ENCODE measurements at regions not wholly inside any gene's neighbourhood (a gene's known extent, or its start where the extent isn't known, plus 50 kb on each side); places are given as distances from the start of the nearest gene placed in this dataset.

DNA sequence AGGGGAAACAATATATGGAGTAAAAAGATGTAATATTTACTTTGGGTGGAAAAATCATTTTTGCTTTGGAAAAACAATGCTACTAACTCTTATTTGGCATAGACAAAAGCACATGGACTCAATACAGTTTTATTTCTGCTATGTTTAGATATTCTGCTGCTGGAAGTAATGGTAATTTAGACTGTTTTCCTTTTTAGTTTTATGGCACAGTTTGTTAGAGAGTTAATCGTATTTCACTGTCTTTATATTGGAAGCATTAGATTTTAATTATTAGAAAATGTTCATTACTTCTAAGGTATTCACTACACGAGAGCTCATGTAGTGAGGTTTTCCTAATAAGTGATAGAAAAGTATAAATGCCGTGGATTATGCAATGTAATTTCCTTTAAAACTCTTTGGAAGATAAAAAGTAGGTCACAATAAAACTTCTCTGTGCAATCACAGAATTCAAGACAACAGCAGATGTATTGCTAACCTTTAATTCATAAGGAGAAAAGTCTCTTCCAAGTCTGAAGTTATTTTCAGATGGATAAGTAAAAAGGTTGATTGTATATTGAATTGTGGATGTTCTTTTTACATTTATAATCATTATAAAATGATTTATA, 851.8 kb downstream of the TMTC2 start:
- TF ChIP-seq ZNF274 (IDR thresholded peaks at IDR 0.05; ENCODE audit: low read length) (no peak), ZNF274 (tag by site-specific recombination; IDR thresholded peaks at IDR 0.05; ENCODE audit: borderline replicate concordance) (no peak), ZNF639 (tag by site-specific recombination; IDR thresholded peaks at IDR 0.05) (no peak), ZNF76 (tag by site-specific recombination; IDR thresholded peaks at IDR 0.05; ENCODE audit: borderline replicate concordance, low read depth) (no peak), ZNF510 (tag by site-specific recombination; IDR thresholded peaks at IDR 0.05; ENCODE audit: insufficient replicate concordance) (no peak), YY1 (tag by site-specific recombination; IDR thresholded peaks at IDR 0.05) (no peak), ZNF837 (tag by site-specific recombination; IDR thresholded peaks at IDR 0.05) (no peak), ZXDB (tag by site-specific recombination; IDR thresholded peaks at IDR 0.05) (no peak)
- TF ChIP-seq, protein P1, sequence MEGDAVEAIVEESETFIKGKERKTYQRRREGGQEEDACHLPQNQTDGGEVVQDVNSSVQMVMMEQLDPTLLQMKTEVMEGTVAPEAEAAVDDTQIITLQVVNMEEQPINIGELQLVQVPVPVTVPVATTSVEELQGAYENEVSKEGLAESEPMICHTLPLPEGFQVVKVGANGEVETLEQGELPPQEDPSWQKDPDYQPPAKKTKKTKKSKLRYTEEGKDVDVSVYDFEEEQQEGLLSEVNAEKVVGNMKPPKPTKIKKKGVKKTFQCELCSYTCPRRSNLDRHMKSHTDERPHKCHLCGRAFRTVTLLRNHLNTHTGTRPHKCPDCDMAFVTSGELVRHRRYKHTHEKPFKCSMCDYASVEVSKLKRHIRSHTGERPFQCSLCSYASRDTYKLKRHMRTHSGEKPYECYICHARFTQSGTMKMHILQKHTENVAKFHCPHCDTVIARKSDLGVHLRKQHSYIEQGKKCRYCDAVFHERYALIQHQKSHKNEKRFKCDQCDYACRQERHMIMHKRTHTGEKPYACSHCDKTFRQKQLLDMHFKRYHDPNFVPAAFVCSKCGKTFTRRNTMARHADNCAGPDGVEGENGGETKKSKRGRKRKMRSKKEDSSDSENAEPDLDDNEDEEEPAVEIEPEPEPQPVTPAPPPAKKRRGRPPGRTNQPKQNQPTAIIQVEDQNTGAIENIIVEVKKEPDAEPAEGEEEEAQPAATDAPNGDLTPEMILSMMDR (tag by site-specific recombination; IDR thresholded peaks at IDR 0.05) = no peak
- TF ChIP-seq, protein P2, sequence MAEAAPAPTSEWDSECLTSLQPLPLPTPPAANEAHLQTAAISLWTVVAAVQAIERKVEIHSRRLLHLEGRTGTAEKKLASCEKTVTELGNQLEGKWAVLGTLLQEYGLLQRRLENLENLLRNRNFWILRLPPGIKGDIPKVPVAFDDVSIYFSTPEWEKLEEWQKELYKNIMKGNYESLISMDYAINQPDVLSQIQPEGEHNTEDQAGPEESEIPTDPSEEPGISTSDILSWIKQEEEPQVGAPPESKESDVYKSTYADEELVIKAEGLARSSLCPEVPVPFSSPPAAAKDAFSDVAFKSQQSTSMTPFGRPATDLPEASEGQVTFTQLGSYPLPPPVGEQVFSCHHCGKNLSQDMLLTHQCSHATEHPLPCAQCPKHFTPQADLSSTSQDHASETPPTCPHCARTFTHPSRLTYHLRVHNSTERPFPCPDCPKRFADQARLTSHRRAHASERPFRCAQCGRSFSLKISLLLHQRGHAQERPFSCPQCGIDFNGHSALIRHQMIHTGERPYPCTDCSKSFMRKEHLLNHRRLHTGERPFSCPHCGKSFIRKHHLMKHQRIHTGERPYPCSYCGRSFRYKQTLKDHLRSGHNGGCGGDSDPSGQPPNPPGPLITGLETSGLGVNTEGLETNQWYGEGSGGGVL (tag by site-specific recombination; IDR thresholded peaks at IDR 0.05) = no peak
- TF ChIP-seq, protein P3, sequence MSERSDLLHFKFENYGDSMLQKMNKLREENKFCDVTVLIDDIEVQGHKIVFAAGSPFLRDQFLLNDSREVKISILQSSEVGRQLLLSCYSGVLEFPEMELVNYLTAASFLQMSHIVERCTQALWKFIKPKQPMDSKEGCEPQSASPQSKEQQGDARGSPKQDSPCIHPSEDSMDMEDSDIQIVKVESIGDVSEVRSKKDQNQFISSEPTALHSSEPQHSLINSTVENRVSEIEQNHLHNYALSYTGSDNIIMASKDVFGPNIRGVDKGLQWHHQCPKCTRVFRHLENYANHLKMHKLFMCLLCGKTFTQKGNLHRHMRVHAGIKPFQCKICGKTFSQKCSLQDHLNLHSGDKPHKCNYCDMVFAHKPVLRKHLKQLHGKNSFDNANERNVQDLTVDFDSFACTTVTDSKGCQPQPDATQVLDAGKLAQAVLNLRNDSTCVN (tag by site-specific recombination; optimal IDR thresholded peaks at IDR 0.05) = no peak
